NT2/D1 (cell line): ENCODE measurements at regions not wholly inside any gene's neighbourhood (a gene's known extent, or its start where the extent isn't known, plus 50 kb on each side); places are given as distances from the start of the nearest gene placed in this dataset.

Experiments used
- DNase-seq: peaks from one replicate; pipeline ENCODE4 v3.0.0-alpha.2; 2011; ENCODE audit warnings: low read depth, low spot score
- H3K27me3 ChIP-seq: 2 replicates; pipeline ENCODE4 v1.6.0; 2011; ENCODE audit warnings: mild to moderate bottlenecking; ENCODE audit not compliant: insufficient read length, insufficient read depth
- H3K36me3 ChIP-seq: 2 replicates; pipeline ENCODE4 v1.6.1; 2011; ENCODE audit warnings: mild to moderate bottlenecking, low read length, mixed read lengths; ENCODE audit not compliant: insufficient read depth, insufficient read length
- H3K4me1 ChIP-seq: 2 replicates; pipeline ENCODE4 v1.5.1; 2011; ENCODE audit not compliant: insufficient read depth, insufficient read length
- H3K4me3 ChIP-seq: 2 replicates; pipeline ENCODE4 v1.5.1; 2011; ENCODE audit warnings: low read depth; ENCODE audit not compliant: insufficient read length
- H3K9ac ChIP-seq: 2 replicates; pipeline ENCODE4 v1.6.0; 2011; ENCODE audit warnings: low read depth; ENCODE audit not compliant: insufficient read length
- H3K9me3 ChIP-seq: 2 replicates; pipeline ENCODE4 v1.5.1; 2011; ENCODE audit warnings: mild to moderate bottlenecking, low read length; ENCODE audit not compliant: insufficient read depth
- SUZ12 ChIP-seq: IDR thresholded peaks from 2 replicates; pipeline ENCODE4 v1.6.1; 2011; ENCODE audit not compliant: insufficient read length, insufficient read depth; ENCODE audit errors: extremely low read depth
- YY1 ChIP-seq: IDR thresholded peaks from 2 replicates; pipeline ENCODE4 v1.6.1; 2011; ENCODE audit not compliant: insufficient read length, insufficient read depth
- ZNF274 ChIP-seq: IDR thresholded peaks from 2 replicates; pipeline ENCODE4 v1.6.1; 2011; ENCODE audit warnings: mild to moderate bottlenecking, low read depth, low read length

DNA sequence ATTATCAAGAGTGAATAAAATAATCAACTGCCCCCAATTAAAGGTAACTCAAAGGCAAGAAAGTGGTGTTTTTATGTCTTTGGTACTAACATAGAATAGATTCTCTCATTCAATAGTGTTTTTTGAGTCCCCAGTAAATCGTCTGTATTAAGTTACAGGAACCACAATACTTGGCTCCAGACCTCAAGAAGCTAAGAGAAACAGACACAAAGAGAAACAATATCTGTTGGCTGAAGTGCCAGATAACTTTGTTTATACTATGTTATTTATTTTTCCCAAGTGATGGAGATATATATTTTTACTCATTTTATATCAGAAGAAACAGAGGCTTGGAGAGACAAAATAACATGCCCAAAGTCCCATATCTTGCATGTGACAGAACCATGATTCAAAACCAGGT, 201.7 kb upstream of the HNRNPA3 start:
- H3K9me3 ChIP-seq = peaks cover 29% of the 10 kb centered on the region
- TF ChIP-seq SUZ12 (no peak), ZNF274 (no peak), YY1 (no peak)
- no peaks in the 10 kb centered on the region for H3K27me3 ChIP-seq
- no peaks in the 10 kb centered on the region for H3K36me3 ChIP-seq
- DNase-seq = no peak
- no peaks in the 10 kb centered on the region for H3K4me1 ChIP-seq
- H3K9ac ChIP-seq = no peak overlapping the region
- no peak overlapping the region for H3K4me3 ChIP-seq

GRCh38 chr2:177014946-177015345, 197.6 kb upstream of the HNRNPA3 start:
- Histone ChIP-seq H3K9me3 (no peaks in the 10 kb centered on the region), H3K36me3 (no peaks in the 10 kb centered on the region), H3K4me1 (no peaks in the 10 kb centered on the region), H3K4me3 (no peak overlapping the region), H3K27me3 (no peaks in the 10 kb centered on the region), H3K9ac (no peak overlapping the region)
- DNase-seq = no peak
- TF ChIP-seq ZNF274 (no peak), SUZ12 (no peak), YY1 (no peak)

DNA sequence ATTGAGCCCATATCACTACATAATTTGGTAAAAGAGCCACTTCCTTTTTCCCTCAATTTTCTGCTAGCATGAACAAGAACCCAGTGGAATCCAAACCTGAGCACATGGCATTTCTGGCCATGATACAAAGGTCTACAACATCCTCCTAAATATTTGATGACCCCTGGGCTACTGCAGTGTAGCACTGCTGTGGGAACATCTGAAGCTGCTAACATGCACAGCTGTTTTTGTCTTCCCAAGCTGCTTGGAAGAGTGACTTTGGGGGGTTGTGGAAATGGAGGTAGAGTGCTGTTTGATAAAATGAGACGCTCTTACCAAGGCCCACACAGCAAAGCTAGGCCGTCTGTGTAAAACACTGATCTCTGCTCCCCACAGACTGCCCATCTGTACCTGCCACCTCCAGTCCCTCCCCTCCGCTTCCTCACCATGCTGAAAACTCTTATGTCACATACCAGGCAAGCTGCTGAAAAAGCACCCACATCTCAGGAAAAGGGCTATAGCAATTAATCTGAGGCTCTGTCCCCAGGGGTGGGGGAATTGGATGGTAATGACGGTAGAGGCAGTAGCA, 197.2 kb upstream of the HNRNPA3 start:
- Histone ChIP-seq H3K36me3 (no peaks in the 10 kb centered on the region), H3K4me3 (no peak overlapping the region), H3K9ac (no peak overlapping the region), H3K27me3 (no peaks in the 10 kb centered on the region), H3K9me3 (no peaks in the 10 kb centered on the region), H3K4me1 (no peaks in the 10 kb centered on the region)
- TF ChIP-seq YY1 (no peak), ZNF274 (no peak), SUZ12 (no peak)
- DNase-seq = no peak

GRCh38 chr2:177020524-177021119, 192.0 kb upstream of the HNRNPA3 start:
- no peaks in the 10 kb centered on the region for H3K36me3 ChIP-seq
- DNase-seq = no peak
- H3K9me3 ChIP-seq = no peaks in the 10 kb centered on the region
- TF ChIP-seq YY1 (no peak), SUZ12 (no peak), ZNF274 (no peak)
- no peak overlapping the region for H3K9ac ChIP-seq
- no peaks in the 10 kb centered on the region for H3K4me1 ChIP-seq
- H3K4me3 ChIP-seq = no peak overlapping the region
- no peaks in the 10 kb centered on the region for H3K27me3 ChIP-seq

DNA sequence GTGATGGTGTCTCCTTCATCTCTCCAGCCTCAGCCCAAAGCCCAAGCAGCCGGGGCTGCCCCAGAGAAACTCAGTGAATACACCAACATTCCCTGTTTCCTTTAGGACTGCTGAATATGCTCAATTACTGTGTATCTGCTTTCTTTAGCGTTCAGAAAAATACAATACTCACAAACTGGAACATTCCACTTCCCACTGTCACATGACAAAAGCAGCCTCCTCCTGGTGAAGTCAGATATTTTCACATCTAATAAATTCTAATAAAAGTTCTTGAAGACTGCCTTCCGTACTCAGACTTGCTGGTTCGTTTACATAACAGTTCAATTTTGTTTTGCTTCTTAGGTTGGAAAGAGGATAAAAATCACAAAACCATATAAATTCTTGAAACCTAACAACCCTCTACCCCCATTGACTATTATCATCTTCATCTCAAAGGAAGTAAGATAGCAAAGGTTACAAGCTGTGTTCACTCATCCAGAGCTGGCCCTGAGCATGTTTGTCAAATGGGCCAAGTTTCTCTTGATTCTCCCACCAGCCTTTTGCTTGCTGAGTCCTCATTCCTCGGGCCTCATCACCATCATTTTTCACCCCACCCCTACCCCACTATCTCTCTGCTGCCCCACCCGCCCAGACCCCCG, 190.8 kb upstream of the HNRNPA3 start:
- TF ChIP-seq YY1 = no peak
- no peak for TF ChIP-seq ZNF274
- TF ChIP-seq SUZ12 = no peak
- Histone ChIP-seq H3K9me3 (no peaks in the 10 kb centered on the region), H3K27me3 (no peaks in the 10 kb centered on the region), H3K9ac (no peak overlapping the region), H3K4me3 (no peak overlapping the region), H3K4me1 (no peaks in the 10 kb centered on the region), H3K36me3 (no peaks in the 10 kb centered on the region)
- no peak for DNase-seq

DNA sequence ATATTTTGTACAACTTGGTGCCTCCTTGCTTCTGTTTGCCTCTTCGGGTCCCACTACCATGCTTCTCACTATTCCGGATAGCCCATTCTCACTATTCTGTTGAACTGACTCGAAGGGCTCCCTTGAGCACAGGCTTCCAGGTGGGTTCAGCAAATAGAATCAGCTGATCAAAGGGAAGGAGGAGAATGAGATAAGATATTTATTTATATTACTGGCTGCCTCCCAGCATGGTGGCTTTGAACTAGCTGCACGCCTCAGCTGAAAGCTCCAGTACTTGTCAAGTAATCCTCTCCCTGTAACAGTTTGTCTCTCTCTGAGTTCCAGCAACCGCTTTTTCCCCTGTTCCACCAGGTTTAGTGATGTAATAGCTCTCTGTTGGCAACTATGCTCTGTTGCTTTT, 187.8 kb upstream of the HNRNPA3 start:
- H3K36me3 ChIP-seq = no peaks in the 10 kb centered on the region
- DNase-seq = no peak
- no peaks in the 10 kb centered on the region for H3K4me1 ChIP-seq
- no peaks in the 10 kb centered on the region for H3K27me3 ChIP-seq
- TF ChIP-seq SUZ12 (no peak), YY1 (no peak), ZNF274 (no peak)
- no peak overlapping the region for H3K9ac ChIP-seq
- H3K4me3 ChIP-seq = no peak overlapping the region
- H3K9me3 ChIP-seq = no peaks in the 10 kb centered on the region

DNA sequence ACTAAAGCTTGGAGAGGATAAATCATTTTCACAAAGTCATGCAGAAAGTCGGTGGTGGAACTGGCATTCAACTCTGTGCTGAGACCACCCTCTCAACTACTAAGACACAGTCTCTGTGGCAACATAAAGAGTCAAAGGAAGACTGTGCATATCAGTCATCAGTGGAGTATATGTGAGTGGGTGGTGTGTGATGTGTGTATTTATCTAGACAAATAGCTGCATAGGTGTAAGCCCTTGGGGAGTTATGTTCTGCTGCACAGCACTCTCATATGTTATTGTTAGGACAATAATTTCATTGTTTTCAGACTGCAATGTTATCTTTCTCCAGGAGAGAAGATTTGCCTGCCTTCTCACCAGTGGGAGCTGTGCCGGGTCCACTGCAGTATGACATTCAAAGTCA, 186.3 kb upstream of the HNRNPA3 start:
- no peak overlapping the region for H3K4me3 ChIP-seq
- H3K4me1 ChIP-seq = no peaks in the 10 kb centered on the region
- no peaks in the 10 kb centered on the region for H3K9me3 ChIP-seq
- no peaks in the 10 kb centered on the region for H3K36me3 ChIP-seq
- H3K27me3 ChIP-seq = no peaks in the 10 kb centered on the region
- DNase-seq = no peak
- TF ChIP-seq ZNF274 (no peak), YY1 (no peak), SUZ12 (no peak)
- H3K9ac ChIP-seq = no peak overlapping the region
